BJ (cell line): ENCODE measurements at regions not wholly inside any gene's neighbourhood (a gene's known extent, or its start where the extent isn't known, plus 50 kb on each side); places are given as distances from the start of the nearest gene placed in this dataset.

Experiments
- CTCF ChIA-PET: fragments of 350-600 bp; formaldehyde crosslinking; extraction: SDS; loops from one replicate; lab custom pipeline; 2021; ENCODE audit warnings: antibody characterized with exemption, inconsistent platforms; lab: Yijun Ruan, JAX
- POLR2A ChIA-PET: fragments of 300-600 bp; sonication (Branson Sonifier 250); formaldehyde crosslinking; extraction: SDS; loops from one replicate; lab custom pipeline; 2021; ENCODE audit warnings: antibody characterized with exemption; lab: Charles Lee
- DNase-seq: peaks from one replicate; pipeline ENCODE4 v3.0.0-alpha.2; 2011; ENCODE audit warnings: low read depth
- H3K27me3 ChIP-seq: 2 replicates; pipeline ENCODE4 v1.6.0; 2011; ENCODE audit warnings: low read length; ENCODE audit not compliant: control insufficient read depth, insufficient read depth
- H3K36me3 ChIP-seq: 2 replicates; pipeline ENCODE4 v1.5.1; 2011; ENCODE audit warnings: low read length; ENCODE audit not compliant: control insufficient read depth, insufficient read depth
- H3K4me3 ChIP-seq: 2 replicates; pipeline ENCODE4 v1.5.1; 2011; ENCODE audit warnings: low read depth, mild to moderate bottlenecking, control low read depth, low read length
- CTCF ChIP-seq: IDR thresholded peaks from 2 replicates; pipeline ENCODE4 v1.5.1; 2011; ENCODE audit warnings: low read depth, mild to moderate bottlenecking, control low read depth, inconsistent platforms, low read length, moderate library complexity; ENCODE audit not compliant: insufficient read depth

- CTCF ChIA-PET: interaction anchor here (1.4 to 1.7 kb wide), 2 partner anchors 12 to 66 kb away, joined by 4 to 7 read pairs; no protein-coding TSS in a partner anchor
- no peak for TF ChIP-seq CTCF
- Histone ChIP-seq H3K4me3 (no peak overlapping the region), H3K36me3 (no peaks in the 10 kb centered on the region), H3K27me3 (no peaks in the 10 kb centered on the region)
- DNase-seq: no peak
- POLR2A ChIA-PET: no interaction called here
These were observed 189.0 kb downstream of the PALM2AKAP2 start for GRCh38 chr9:109969011-109969410.

GRCh38 chr9:109969573-109970237 lies 189.7 kb downstream of the PALM2AKAP2 start:
- no peak for TF ChIP-seq CTCF
- CTCF ChIA-PET: interaction anchor here (1.4 to 1.7 kb wide), 2 partner anchors 13 to 67 kb away, joined by 4 to 7 read pairs; no protein-coding TSS in a partner anchor
- H3K4me3 ChIP-seq: no peak overlapping the region
- no peaks in the 10 kb centered on the region for H3K36me3 ChIP-seq
- POLR2A ChIA-PET: no interaction called here
- DNase-seq: no peak
- H3K27me3 ChIP-seq: no peaks in the 10 kb centered on the region

GRCh38 chr9:109971226-109971625 lies 191.2 kb downstream of the PALM2AKAP2 start:
- ChIA-PET POLR2A (no interaction called here), CTCF (no interaction called here)
- DNase-seq: no peak
- Histone ChIP-seq H3K27me3 (no peaks in the 10 kb centered on the region), H3K4me3 (no peak overlapping the region), H3K36me3 (no peaks in the 10 kb centered on the region)
- TF ChIP-seq CTCF: no peak

GRCh38 chr9:109972026-109972882 lies 192.3 kb downstream of the PALM2AKAP2 start:
- Histone ChIP-seq H3K36me3 (no peaks in the 10 kb centered on the region), H3K4me3 (no peak overlapping the region), H3K27me3 (no peaks in the 10 kb centered on the region)
- ChIA-PET CTCF (interaction anchor here (0.9 kb wide), 1 partner anchor 9 kb away, joined by 3 read pairs; no protein-coding TSS in a partner anchor), POLR2A (no interaction called here)
- TF ChIP-seq CTCF: 0 out of 2 replicates have a peak, but pooled peaks have one; percentile 5
- DNase-seq: no peak

GRCh38 chr9:109973336-109973735 lies 193.3 kb downstream of the PALM2AKAP2 start:
- H3K27me3 ChIP-seq: no peaks in the 10 kb centered on the region
- ChIA-PET POLR2A (no interaction called here), CTCF (no interaction called here)
- H3K4me3 ChIP-seq: no peak overlapping the region
- no peaks in the 10 kb centered on the region for H3K36me3 ChIP-seq
- TF ChIP-seq CTCF: no peak
- no peak for DNase-seq
